ENCODE measurements at regions not wholly inside any gene's neighbourhood (a gene's known extent, or its start where the extent isn't known, plus 50 kb on each side); places are given as distances from the start of the nearest gene placed in this dataset.

- TF ChIP-seq CTCF (conservative IDR thresholded peaks at IDR 0.05 in 1 of 2, IDR thresholded peaks at IDR 0.05 in 1 of 2; ENCODE audit: extremely low read depth in 1 of 2, insufficient read depth in 1 of 2, low read depth in 1 of 2, low read length in 2 of 2) (no peak), EZH2 (IDR thresholded peaks at IDR 0.05; ENCODE audit: borderline replicate concordance, low read length) (no peak)
Observed at GRCh38 chr12:90473831-90474230, 481.1 kb downstream of the CCER1 start.
